ENCODE measurements at regions not wholly inside any gene's neighbourhood (a gene's known extent, or its start where the extent isn't known, plus 50 kb on each side); places are given as distances from the start of the nearest gene placed in this dataset.

GRCh38 chr9:78664370-78664769 lies 367.4 kb downstream of the PSAT1 start:
- FAIRE-seq (no peak), DNase-seq (ENCODE audit: insufficient read length, low spot score) (no peak)
- TF ChIP-seq CTCF (IDR thresholded peaks at IDR 0.05; ENCODE audit: insufficient read depth, missing control alignments): no peak

GRCh38 chr9:78666818-78667414 lies 370.0 kb downstream of the PSAT1 start:
- no peak for DNase-seq (ENCODE audit: insufficient read length, low spot score)
- FAIRE-seq: no peak
- TF ChIP-seq CTCF (IDR thresholded peaks at IDR 0.05; ENCODE audit: insufficient read depth, missing control alignments): no peak

- TF ChIP-seq CTCF (IDR thresholded peaks at IDR 0.05; ENCODE audit: insufficient read depth, missing control alignments): no peak
- FAIRE-seq (no peak), DNase-seq (ENCODE audit: insufficient read length, low spot score) (no peak)
Measured at GRCh38 chr9:78668148-78668832, 371.4 kb downstream of the PSAT1 start.

GRCh38 chr9:78669591-78669990 lies 372.7 kb downstream of the PSAT1 start:
- DNase-seq (ENCODE audit: insufficient read length, low spot score): no peak
- TF ChIP-seq CTCF (IDR thresholded peaks at IDR 0.05; ENCODE audit: insufficient read depth, missing control alignments): no peak
- no peak for FAIRE-seq

- FAIRE-seq (no peak), DNase-seq (ENCODE audit: insufficient read length, low spot score) (no peak)
- TF ChIP-seq CTCF (IDR thresholded peaks at IDR 0.05; ENCODE audit: insufficient read depth, missing control alignments): no peak
Measured at GRCh38 chr9:78671785-78672184, 374.9 kb downstream of the PSAT1 start.

GRCh38 chr9:78674874-78675273 lies 377.9 kb downstream of the PSAT1 start:
- no peak for TF ChIP-seq CTCF (IDR thresholded peaks at IDR 0.05; ENCODE audit: insufficient read depth, missing control alignments)
- FAIRE-seq: no peak
- no peak for DNase-seq (ENCODE audit: insufficient read length, low spot score)

- no peak for FAIRE-seq
Measured at GRCh38 chr9:78676009-78676408, 379.1 kb downstream of the PSAT1 start.

More at GRCh38 chr9:78676009-78676408, 379.1 kb downstream of the PSAT1 start:
- TF ChIP-seq CTCF (IDR thresholded peaks at IDR 0.05; ENCODE audit: insufficient read depth, missing control alignments): no peak
- DNase-seq (ENCODE audit: insufficient read length, low spot score): no peak

Data from D721Med (cell line).